ENCODE measurements at regions not wholly inside any gene's neighbourhood (a gene's known extent, or its start where the extent isn't known, plus 50 kb on each side); places are given as distances from the start of the nearest gene placed in this dataset.
A peak's percentile ranks its signal among the peaks of the same experiment; 100 is the strongest.

DNA sequence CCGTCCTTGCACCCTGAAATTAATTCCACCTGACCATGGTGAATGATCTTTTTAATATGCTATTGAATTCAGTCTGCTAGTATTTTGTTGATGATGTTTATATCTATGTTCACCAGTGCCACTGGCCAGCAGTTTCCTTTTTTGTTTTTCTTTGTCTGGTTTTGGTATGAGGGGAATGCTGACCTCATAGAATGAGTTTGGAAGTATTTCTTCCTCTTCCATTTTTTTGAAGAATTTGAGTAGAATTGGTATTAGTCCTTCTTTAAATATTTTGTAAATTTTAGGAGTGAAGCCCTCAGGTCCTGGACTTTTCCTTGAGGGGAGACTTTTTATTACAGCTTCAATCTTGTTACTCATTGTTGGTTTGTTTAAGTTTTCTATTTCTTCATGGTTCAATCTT, 231.6 kb downstream of the MRPL39 start:
- DNase-seq (ENCODE audit: low read depth): no peak

DNA sequence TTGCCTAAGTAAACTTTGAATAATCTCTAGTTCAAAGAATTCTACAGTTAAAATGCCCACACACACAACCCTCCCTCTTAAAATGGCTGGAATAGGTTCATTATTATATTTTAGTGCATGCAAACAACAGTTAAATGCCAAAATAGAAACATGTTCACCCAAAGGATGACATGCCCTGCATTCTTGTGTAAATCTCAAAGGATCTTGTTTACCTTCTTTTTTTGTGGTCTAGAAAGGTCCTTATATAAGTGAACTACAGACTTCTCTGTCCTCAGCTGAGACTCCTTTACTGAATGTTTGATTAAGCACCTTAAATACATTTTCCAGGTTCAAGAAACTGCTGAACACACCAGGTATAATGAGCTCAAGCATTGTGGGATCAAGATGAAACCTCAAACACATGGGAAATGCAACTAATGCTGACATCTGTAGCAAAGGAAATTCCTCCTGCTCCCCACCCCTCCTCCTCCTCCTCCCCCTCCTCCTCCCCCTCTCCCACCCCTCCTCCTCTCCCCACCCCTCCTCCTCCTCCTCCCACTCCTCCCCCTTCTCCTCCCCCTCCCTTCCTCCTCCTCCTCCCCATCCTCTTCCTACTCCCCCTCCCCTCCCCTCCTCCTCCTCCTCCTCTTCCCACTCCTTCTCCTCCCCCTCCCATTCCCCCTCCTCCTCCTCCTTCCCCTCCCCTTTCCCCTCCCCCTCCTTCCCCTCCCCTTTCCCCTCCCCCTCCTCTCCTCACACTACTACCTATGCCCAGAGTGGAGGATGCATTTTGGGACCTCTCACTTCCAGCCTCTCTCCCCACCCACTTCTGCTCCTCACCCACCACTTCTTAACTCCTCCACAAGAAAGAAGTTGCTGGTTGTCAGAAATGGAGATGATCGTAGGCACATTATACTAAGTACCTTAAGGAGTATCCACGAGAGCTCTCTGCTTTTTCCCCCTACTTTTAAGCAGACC, 233.9 kb downstream of the MRPL39 start:
- DNase-seq (ENCODE audit: low read depth): no peak

DNA sequence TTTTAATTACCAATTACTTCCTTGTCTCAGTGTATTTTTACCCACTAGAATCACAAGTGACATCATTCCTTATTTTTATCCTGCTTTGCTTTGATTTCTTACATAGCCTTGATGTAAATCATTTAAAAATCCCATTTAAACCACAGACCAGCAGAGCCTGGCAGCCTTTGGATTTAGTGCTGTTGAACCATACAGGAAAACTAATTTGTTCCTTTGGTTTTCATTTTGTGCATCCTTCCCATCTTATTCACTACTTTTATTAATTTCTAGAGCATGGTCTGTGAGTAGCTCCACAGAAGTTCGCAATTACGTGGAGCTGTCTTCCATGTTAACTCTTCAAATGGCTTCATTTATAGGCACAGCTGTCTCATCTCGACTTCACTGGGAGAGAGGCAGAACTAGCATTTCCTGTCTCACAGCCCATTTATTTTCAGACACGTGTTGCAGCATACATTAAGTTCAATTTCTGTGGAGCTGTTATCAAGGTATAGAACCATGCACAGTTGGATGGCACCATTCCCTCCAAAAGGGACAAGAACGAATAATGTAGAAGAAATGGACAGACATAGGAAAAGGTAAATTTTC, 235.3 kb downstream of the MRPL39 start:
- DNase-seq (ENCODE audit: low read depth): peak; percentile 10

DNA sequence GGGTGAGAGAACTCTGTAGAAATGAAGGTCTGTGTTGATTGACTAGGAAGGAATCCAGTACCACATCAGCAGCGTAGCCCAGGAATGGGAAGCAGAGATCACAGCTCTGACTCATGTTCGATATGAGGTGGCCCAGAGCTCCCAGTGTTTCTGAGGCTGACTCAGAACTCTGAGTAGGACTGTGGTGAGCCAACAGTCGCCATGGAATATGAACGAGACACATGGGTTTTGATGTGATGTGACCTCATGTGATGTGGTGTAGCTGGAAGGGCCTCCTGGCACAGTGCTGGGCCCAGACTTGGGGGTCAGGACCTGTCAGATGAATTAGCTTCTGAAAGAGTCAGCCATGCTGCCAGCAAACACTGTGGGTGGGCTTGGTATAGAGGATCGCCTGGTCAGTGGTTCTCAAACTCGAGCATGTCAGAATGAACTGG, 237.0 kb downstream of the MRPL39 start:
- DNase-seq (ENCODE audit: low read depth): peak; percentile 87

DNA sequence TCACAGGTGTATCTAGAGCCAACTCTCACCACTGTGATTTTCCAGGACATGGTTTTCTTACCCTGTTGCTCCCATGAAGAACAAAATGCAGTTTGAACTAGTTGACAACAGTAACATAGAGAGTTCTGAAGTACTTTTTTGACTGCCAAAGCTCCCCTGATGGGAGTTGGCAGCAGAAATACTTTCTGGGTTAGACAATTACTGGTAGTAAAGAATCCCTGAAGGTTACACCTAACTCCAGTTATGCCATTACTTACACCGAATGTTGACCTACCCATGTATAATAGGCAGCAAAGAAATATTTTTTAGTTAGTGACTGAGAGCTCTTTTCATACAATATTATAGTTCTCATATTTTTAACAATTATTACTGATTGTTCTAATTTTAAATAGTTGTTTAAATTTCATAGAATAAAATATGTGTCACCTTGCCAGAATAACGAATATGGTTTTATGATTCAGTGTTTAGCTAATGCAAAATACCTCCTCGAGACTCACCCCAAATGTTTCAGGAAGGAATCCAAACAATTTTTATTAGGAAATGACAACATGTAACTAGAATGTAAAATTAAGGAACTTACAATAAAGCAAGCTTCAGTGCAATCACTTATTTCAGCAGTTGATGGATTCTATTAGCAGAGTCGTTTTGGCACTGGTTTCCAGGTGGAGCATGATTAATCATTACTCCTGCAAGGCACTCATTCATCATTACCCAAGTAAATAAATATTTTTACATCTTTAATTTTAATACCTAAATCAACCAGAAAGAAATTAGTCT, 237.6 kb downstream of the MRPL39 start:
- peak; percentile 43 for DNase-seq (ENCODE audit: low read depth)

DNA sequence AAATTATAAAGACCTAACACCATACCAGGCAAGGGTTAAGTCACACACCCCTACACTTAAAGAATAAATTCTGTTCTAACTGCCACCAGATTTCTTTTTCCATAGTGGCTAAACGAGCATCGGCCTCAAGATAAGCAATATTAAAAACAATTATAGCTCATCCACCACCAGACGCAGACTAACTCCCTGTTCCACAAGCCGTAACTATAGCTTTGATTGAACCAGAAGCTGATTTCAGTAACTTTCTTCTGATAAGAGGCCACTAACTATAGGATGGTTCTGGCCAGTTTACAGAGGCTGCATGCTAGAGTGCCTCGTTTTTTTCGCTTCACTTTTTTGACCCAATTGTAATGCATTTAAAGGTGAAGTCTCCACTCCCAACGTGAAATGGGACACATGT, 238.8 kb downstream of the MRPL39 start:
- no peak for DNase-seq (ENCODE audit: low read depth)

DNA sequence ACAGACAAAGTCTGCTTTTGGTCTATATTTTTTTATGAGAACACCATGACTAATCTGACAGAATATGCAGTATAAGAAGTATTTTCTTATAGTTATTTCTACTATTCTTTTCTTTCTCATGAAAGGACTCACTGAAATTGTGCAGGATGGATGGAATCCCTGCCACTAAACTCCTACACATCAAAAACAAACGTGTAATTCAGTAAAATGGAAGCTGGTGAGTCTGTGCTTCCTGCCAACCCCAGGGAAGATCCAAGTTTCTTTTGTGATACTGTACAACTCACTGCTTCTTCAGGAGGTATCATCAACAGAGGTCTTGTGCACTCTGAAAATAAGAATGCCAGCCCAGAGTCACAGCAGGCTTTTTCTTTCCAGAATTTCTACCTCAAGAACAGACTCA, 241.2 kb downstream of the MRPL39 start:
- no peak for DNase-seq (ENCODE audit: low read depth)

DNA sequence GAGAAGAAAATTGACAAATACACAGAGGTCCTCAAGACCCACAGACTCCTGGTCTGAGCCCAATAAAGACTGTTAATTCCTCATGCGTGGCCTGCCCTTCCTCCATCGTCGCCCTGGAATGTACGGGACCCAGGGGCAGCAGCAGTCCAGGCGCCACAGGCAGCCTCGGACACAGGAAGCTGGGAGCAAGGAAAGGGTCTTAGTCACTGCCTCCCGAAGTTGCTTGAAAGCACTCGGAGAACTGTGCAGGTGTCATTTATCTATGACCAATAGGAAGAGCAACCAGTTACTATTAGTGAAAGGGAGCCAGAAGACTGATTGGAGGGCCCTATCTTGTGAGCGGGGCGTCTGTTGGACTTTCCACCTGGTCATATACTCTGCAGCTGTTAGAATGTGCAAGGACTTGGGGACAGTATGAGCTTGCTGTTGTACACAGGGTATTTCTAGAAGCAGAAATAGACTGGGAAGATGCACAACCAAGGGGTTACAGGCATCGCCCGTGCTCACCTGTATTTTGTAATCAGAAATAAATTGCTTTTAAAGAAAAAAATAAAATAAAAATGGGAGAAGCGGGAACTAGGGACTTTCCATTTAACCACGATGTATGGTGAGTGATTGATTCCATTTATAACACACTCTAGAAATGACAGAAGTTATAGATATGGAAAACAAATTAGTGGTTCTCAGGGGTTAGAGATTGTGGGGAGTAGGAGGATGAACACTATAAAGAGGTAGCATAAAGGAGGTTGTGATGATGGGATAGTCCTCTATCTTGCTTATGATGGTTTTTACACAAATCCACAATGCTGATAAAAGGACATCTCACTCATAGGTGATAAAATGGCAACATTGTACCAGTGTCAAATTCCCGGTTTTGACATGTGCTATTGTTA, 244.7 kb downstream of the MRPL39 start:
- DNase-seq (ENCODE audit: low read depth): no peak

DNA sequence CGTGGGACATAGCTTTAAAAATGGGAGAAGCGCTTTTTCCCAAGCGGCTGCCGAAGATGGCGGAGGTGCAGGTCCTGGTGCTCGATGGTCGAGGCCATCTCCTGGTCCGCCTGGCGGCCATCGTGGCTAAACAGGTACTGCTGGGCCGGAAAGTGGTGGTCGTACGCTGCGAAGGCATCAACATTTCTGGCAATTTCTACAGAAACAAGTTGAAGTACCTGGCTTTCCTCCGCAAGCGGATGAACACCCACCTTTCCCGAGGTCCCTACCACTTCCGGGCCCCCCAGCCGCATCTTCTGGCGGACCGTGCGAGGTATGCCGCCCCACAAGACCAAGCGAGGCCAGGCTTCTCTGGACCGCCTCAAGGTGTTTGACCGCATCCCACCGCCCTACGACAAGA, 245.5 kb downstream of the MRPL39 start:
- DNase-seq (ENCODE audit: low read depth): no peak

DNA sequence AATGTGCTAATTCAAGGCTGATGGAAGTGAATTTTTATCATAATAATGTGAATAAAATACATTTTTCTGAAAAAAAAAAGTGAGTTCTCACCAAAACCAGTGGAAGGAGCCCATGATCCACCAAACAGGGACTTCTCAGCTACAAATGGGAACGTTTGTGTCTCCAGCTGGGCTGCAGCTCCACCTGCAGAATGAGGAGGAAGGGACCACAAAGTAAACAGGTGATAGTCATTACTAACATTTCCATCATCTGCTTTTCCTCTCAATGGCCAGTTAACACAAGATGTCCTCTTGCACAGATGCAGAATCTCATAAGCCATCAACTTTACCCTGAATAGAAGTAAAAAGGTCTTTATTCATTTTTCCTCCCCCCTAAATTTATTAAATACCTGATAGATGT, 246.2 kb downstream of the MRPL39 start:
- DNase-seq (ENCODE audit: low read depth): no peak

DNA sequence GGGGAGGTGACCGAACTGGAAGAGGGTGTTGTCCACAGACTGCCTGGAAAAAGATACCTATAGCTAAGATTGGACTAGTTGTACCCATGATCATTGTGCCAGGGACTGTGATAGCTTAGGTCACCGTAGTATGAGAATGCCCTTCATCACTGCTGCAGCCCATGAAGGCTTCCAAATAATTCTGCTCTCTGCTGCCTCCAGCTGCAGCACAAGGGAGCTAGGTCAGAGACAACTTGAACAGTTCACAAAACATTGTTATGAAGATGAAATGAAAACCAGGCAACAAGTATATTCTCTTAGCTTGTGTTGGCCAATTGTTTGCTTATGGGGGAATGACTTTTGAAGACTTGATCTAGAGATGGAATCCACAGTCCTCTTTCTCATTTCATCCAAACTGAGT, 246.7 kb downstream of the MRPL39 start:
- DNase-seq (ENCODE audit: low read depth): no peak

DNA sequence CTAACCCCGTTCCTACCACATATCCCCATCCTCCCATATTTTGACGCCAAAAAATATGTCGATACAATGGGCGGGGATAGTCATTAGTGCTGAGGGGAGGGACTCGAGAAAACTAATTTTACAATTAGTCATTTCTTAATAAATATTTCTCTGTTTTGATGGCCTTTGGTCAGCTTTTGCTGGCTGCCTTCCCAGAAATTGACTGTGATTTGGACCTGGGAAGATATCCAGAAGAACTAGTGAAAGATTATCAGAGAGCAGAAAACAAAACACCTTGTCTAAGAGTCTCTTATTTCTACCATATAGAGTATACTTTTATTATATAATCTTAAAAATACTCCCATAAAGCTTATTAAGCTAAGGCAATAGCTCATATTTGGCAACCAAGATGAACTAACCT, 247.6 kb downstream of the MRPL39 start:
- no peak for DNase-seq (ENCODE audit: low read depth)

DNA sequence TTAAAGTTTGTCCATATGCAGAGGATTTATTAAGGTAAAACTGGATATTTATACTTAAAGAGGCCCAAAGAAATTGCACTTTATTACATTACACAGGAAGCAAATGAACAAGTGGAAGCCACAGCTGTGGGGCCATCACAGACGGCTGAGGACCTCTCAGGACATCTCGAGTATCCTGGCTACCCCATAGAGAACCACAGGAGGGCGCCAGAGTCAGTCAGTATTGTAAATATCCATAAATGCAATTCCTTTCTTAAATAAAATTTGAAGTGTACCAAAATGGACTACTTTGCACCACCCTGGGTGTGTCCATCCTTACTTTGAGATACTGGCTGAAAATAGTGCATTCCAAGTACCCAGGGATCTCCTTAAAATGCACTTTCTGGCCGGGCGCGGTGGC, 257.2 kb downstream of the MRPL39 start:
- DNase-seq (ENCODE audit: low read depth): no peak

DNA sequence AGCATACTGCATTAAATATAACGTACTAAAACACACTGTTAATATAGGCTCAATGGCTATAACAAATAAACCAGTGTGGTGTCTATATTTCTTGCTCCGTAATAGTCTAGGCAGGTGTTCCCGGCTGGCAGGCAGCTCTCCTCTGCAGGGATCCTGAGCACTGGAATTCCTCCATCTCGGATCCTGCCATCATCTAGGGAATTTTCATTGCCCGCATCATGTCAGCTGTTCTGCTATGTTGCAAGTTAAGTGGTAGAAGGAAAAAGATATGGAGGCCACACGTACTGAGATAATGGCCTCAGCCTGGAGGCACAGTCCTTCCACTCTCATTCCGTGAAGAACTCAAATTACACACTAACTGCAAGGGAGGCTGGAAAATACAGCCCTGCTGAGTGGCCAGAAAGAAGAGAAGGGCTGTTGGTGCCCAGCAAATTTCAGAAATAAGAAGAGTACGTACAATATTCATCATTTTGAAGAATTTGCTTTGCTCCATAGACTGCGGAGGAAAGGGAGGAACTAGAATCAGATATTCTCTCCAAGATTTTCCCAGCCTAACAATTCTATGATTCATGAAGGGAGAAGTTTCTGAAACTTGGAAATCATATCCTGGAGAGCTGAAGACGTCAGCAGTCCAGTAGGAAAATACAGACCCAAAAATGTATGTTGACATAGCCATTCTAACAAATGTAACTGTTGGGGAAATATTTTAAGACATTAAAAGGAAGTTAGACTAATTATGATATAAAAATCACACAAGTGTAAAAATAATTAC, 263.3 kb downstream of the MRPL39 start:
- DNase-seq (ENCODE audit: low read depth): no peak

DNA sequence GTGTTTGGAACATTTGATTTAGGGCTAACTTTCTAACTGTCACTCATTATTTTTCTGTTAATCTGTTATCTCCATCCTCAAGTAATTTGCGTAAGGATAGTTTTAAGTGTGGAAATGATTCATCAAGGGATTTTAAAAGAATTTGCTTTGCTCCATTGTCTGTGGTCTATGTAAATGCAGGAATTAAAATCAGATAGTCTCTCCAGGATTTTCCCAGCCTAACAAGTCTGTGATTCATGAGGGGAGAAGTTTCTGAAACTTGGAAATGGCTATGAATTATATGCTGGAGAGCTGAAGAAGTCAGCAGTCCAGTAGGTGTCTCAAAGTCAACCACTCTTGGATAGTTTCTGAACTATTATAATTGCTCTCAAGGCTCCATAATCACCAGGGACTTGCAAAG, 264.5 kb downstream of the MRPL39 start:
- DNase-seq (ENCODE audit: low read depth): peak; percentile 69

DNA sequence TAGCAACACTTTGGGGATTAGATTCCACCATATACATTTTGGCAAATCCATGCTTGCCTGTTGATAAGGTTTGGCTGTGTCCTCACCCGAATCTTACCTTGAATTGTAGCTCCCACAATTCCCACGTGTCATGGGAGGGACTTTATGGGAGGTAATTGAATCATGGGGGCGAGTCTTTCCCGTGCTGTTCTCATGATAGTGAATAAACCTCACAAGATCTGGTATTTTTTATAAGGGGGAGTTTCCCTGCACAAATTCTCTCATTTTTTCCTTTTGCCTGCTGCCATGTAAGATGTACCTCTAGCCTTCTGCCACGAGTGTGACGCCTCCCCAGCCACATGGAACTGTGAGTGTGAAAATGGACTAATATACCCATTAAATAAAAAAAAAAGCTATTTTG, 265.3 kb downstream of the MRPL39 start:
- DNase-seq (ENCODE audit: low read depth): no peak

DNA sequence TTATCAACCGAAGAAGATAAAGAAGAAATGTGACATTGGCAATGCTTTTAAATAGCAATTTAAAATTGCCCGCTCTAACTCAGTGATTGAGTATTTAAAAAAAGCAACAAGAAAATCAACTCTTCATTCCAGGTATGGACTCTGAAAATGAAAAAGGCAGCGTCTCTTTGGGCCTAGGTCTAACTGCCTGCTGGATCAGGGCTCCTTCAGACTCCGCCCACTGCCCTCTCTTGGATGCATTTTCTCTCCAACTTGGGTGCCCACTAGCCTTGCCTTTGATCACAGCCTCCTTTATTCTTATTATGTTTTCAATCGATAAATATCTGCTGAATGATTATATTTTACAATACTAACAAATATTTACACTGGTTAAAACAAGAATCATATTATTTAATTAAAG, 268.9 kb downstream of the MRPL39 start:
- no peak for DNase-seq (ENCODE audit: low read depth)

DNA sequence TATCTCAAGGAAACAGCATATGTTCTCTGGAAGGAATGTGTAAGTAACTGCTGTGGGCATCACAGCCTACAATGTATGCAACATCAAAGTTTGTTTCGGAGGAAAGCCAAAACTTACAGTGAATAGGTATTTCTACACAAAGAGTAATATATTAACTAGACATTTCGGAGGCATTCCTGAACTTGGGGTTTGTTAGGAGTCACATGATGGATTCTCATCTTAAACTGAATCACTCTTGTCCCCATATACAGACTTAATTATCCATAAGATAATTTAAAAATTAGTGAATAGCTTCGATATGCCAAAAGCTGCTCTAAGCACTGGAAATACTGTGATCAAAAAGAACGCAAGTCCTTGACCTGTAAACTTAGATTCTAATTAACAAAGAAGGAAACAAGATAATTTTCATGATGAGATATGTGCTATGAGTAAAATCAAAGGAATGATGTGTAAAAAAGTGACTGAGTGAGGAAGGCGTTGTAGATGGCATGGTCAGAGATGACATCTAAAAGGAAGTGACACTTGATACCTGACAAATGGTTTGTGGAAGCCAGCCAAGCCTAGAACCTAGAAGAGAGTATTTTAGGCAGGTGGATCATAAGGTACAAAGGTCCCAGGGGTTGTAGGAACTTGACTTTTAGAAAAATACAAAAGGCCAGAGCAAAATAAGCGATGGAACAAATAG, 273.1 kb downstream of the MRPL39 start:
- no peak for DNase-seq (ENCODE audit: low read depth)

DNA sequence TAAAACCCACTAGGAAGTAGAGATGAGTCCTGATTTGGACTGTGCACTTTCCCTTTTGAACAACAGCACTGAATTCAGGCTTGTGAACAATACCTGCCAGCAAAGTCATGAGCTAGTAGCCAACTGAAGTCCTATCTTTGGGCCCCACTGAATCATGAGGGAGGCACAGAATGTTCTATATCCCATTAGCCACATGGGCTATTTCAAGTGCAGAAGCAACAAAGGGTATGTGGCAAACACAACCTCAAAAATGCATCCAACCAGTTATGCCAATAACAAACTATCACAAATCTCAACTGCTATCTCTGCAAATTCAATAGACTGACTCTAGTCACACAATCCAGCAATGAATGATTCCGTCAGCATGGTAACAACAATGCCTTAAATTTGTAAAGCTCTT, 276.0 kb downstream of the MRPL39 start:
- DNase-seq (ENCODE audit: low read depth): peak; percentile 61

DNA sequence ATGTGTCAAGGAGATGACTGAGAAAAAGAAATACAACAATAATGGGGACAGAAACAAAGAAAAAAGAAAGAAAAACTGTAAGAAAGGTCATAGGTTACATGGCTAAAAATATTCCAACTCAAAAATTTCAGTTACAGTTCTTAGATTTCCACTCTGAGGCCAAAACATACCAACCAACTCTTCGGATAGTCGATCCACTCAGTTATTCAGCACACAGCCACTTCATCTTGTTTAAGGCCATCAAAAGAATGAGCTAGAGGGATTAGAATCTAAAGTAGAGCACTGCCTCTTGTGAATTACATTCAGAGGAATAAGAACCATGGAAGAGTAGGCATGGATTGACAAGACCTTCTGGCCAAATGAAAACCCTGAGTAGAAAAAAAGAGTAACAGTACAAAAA, 277.0 kb downstream of the MRPL39 start:
- peak; percentile 14 for DNase-seq (ENCODE audit: low read depth)

Measured in amniotic epithelial cell (primary cell).